KMS-11 (cell line): ENCODE measurements at regions not wholly inside any gene's neighbourhood (a gene's known extent, or its start where the extent isn't known, plus 50 kb on each side); places are given as distances from the start of the nearest gene placed in this dataset.

Source experiments
- H2AFZ ChIP-seq: fragments of 200-600 bp; sonication (generic); 2 replicates; pipeline ENCODE4 v1.6.1; 2016; ENCODE audit warnings: antibody characterized with exemption, mixed run types, low read depth
- H3K27ac ChIP-seq: fragments of 200-600 bp; sonication (generic); 2 replicates; pipeline ENCODE4 v1.6.1; 2016; ENCODE audit warnings: mild to moderate bottlenecking, mixed run types
- H3K27me3 ChIP-seq: fragments of 200-600 bp; sonication (generic); 2 replicates; pipeline ENCODE4 v1.6.1; 2017; ENCODE audit warnings: mild to moderate bottlenecking, low read depth, mixed run types, moderate library complexity; ENCODE audit not compliant: insufficient read depth
- H3K36me3 ChIP-seq: fragments of 200-600 bp; sonication (generic); 2 replicates; pipeline ENCODE4 v1.6.1; 2017; ENCODE audit warnings: mild to moderate bottlenecking, mixed run types; ENCODE audit not compliant: insufficient read depth
- H3K4me1 ChIP-seq: fragments of 200-600 bp; sonication (generic); 2 replicates; pipeline ENCODE4 v1.6.1; 2016; ENCODE audit warnings: mild to moderate bottlenecking, low read depth, mixed run types; ENCODE audit not compliant: poor library complexity, severe bottlenecking
- H3K4me2 ChIP-seq: fragments of 200-600 bp; sonication (generic); 2 replicates; pipeline ENCODE4 v1.7.0; 2016; ENCODE audit warnings: mild to moderate bottlenecking, mixed run types
- H3K4me3 ChIP-seq: fragments of 200-600 bp; sonication (generic); IDR thresholded peaks from 2 replicates; pipeline ENCODE4 v1.6.1; 2017; ENCODE audit warnings: low read depth, low read length, mixed read lengths; ENCODE audit not compliant: insufficient read depth
- H3K79me2 ChIP-seq: fragments of 200-600 bp; sonication (generic); 2 replicates; pipeline ENCODE4 v1.6.1; 2016; ENCODE audit warnings: low read depth, mixed run types; ENCODE audit not compliant: insufficient read depth
- H3K9ac ChIP-seq: fragments of 200-600 bp; sonication (generic); 2 replicates; pipeline ENCODE4 v1.6.1; 2016; ENCODE audit warnings: mild to moderate bottlenecking, mixed run types
- H4K20me1 ChIP-seq: fragments of 200-600 bp; sonication (generic); 2 replicates; pipeline ENCODE4 v1.6.1; 2016; ENCODE audit warnings: mild to moderate bottlenecking, mixed run types; ENCODE audit not compliant: insufficient read depth
- CTCF ChIP-seq: fragments of 200-600 bp; sonication (generic); conservative IDR thresholded peaks from 2 replicates; pipeline ENCODE4 v1.6.1; 2017; ENCODE audit warnings: low read depth, mild to moderate bottlenecking, antibody characterized with exemption, low read length, moderate library complexity, mixed read lengths

DNA sequence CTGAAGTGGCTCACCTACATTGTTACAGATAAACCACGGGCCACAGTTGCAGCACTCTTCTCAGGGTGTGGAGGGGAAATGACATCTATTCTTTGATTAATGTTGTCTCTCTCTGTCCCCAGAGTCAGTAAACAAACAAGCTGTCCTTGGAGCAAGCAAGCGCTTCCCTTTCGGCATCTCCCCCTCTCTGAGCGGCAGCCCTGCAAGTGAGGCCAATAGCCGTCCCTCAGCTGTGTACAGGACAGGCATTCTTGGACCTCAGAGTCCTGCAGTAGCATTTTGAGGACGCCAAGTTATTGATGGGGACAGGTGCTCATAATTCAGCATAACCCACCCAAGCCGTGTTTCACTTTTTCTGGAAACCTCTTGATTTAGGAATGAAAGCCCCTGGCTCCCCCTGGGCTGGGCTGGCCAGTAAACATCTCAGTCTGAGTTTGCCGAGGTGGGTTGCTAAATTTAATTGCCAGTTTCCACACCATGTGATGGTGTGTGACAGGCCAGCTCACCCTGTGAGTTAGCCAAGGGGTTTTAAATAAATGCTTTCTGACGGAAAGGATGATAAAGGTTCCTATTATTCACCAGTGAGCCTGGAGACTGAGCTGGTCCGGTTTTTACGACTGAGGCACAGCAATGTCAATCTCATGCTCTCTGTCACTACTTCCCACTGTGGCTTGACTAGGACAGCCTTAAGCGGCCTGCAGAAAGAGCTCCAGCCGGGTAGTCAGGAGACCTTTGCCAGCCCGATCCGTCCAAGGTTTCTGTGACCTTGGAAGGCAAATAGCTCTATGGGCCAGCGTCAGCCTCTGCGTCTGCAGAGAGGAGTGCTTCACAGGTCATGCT is 214.8 kb upstream of the RREB1 start:
- H2AFZ ChIP-seq, result no peak overlapping the region
- TF ChIP-seq CTCF, result no peak
- no peaks in the 10 kb centered on the region for H3K79me2 ChIP-seq
- H3K4me1 ChIP-seq, result no peaks in the 10 kb centered on the region
- H3K9ac ChIP-seq, result no peak overlapping the region
- H3K27ac ChIP-seq, result no peak overlapping the region
- H4K20me1 ChIP-seq, result no peaks in the 10 kb centered on the region
- H3K4me3 ChIP-seq, result no peak overlapping the region
- no peak overlapping the region for H3K4me2 ChIP-seq
- H3K27me3 ChIP-seq, result no peaks in the 10 kb centered on the region
- H3K36me3 ChIP-seq, result no peaks in the 10 kb centered on the region

DNA sequence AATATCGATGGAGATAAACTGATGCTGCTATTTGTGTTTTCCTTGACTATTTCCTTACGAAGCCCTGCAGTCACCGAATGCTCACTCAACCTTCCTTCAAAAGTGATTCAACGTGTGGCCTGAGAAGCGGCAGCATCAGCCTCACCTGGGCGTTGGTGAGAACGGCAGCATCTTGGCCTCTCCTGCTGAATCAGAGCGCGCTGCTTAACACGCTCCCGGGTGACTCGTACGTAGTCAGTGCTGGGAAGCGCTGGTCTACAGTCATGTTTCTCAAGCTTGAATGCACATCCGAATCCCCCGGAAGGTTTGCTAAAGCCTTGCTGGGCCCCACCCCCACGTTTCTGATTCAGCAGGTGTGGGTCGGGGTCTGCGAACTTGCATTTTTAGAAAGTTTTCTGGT is 214.1 kb upstream of the RREB1 start:
- no peak overlapping the region for H3K4me3 ChIP-seq
- no peak overlapping the region for H3K9ac ChIP-seq
- H3K4me1 ChIP-seq, result no peaks in the 10 kb centered on the region
- no peaks in the 10 kb centered on the region for H4K20me1 ChIP-seq
- TF ChIP-seq CTCF, result no peak
- H3K27me3 ChIP-seq, result no peaks in the 10 kb centered on the region
- H2AFZ ChIP-seq, result no peak overlapping the region
- no peaks in the 10 kb centered on the region for H3K36me3 ChIP-seq
- no peak overlapping the region for H3K4me2 ChIP-seq
- H3K79me2 ChIP-seq, result no peaks in the 10 kb centered on the region
- no peak overlapping the region for H3K27ac ChIP-seq

GRCh38 chr6:6895929-6896328 is 211.8 kb upstream of the RREB1 start:
- no peak overlapping the region for H3K27ac ChIP-seq
- no peak overlapping the region for H3K9ac ChIP-seq
- H2AFZ ChIP-seq, result no peak overlapping the region
- no peaks in the 10 kb centered on the region for H3K4me1 ChIP-seq
- no peaks in the 10 kb centered on the region for H3K36me3 ChIP-seq
- H3K27me3 ChIP-seq, result no peaks in the 10 kb centered on the region
- H3K4me2 ChIP-seq, result no peak overlapping the region
- H3K79me2 ChIP-seq, result no peaks in the 10 kb centered on the region
- H3K4me3 ChIP-seq, result no peak overlapping the region
- TF ChIP-seq CTCF, result no peak
- H4K20me1 ChIP-seq, result no peaks in the 10 kb centered on the region

- TF ChIP-seq CTCF, result no peak
- H3K4me2 ChIP-seq, result no peak overlapping the region
- H3K27ac ChIP-seq, result no peak overlapping the region
- H3K4me3 ChIP-seq, result no peak overlapping the region
- H3K4me1 ChIP-seq, result no peaks in the 10 kb centered on the region
- no peak overlapping the region for H2AFZ ChIP-seq
- H3K79me2 ChIP-seq, result no peaks in the 10 kb centered on the region
- no peaks in the 10 kb centered on the region for H3K27me3 ChIP-seq
- no peak overlapping the region for H3K9ac ChIP-seq
- no peaks in the 10 kb centered on the region for H3K36me3 ChIP-seq
- H4K20me1 ChIP-seq, result no peaks in the 10 kb centered on the region
Observed at GRCh38 chr6:6897140-6897539, 210.6 kb upstream of the RREB1 start.
